ENCODE measurements at regions not wholly inside any gene's neighbourhood (a gene's known extent, or its start where the extent isn't known, plus 50 kb on each side); places are given as distances from the start of the nearest gene placed in this dataset.

- TF ChIP-seq CTCF (conservative IDR thresholded peaks at IDR 0.05) (no peak), EZH2 (IDR thresholded peaks at IDR 0.05; ENCODE audit: low read depth) (no peak)
These were observed 96.4 kb upstream of the CBLN2 start for GRCh38 chr18:72640557-72640956.
